ENCODE measurements at regions not wholly inside any gene's neighbourhood (a gene's known extent, or its start where the extent isn't known, plus 50 kb on each side); places are given as distances from the start of the nearest gene placed in this dataset.

DNA sequence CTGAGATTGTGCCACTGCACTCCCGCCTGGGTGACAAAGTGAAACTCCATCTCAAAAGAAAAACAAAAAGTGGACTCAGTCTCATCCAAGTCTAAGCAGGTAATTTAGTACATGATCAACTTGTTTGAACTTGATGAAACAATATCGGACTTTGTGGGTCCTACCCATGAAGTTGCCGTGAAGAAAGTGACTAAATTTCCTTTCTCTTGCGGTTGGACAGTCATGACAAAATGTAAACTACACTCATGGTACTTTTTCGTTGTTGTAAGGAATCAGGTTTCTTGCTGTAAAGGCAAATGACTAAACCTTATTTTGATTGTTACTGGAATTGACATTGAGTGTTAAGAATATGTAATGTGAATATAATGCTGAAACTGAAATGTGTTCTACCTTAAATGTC lies 164.5 kb upstream of the PLET1 start:
- Mint-ChIP-seq H3K27me3 (ENCODE audit: insufficient read depth) (peaks cover 20% of the 10 kb centered on the region), H3K36me3 (ENCODE audit: low read depth) (no peaks in the 10 kb centered on the region), H3K4me1 (ENCODE audit: low read depth) (no peaks in the 10 kb centered on the region), H3K9me3 (no peaks in the 10 kb centered on the region), H3K27ac (no peak overlapping the region), H3K4me3 (no peak overlapping the region)
- TF ChIP-seq, protein P1, sequence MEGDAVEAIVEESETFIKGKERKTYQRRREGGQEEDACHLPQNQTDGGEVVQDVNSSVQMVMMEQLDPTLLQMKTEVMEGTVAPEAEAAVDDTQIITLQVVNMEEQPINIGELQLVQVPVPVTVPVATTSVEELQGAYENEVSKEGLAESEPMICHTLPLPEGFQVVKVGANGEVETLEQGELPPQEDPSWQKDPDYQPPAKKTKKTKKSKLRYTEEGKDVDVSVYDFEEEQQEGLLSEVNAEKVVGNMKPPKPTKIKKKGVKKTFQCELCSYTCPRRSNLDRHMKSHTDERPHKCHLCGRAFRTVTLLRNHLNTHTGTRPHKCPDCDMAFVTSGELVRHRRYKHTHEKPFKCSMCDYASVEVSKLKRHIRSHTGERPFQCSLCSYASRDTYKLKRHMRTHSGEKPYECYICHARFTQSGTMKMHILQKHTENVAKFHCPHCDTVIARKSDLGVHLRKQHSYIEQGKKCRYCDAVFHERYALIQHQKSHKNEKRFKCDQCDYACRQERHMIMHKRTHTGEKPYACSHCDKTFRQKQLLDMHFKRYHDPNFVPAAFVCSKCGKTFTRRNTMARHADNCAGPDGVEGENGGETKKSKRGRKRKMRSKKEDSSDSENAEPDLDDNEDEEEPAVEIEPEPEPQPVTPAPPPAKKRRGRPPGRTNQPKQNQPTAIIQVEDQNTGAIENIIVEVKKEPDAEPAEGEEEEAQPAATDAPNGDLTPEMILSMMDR (IDR thresholded peaks at IDR 0.05), result no peak
- DNase-seq, result no peak

DNA sequence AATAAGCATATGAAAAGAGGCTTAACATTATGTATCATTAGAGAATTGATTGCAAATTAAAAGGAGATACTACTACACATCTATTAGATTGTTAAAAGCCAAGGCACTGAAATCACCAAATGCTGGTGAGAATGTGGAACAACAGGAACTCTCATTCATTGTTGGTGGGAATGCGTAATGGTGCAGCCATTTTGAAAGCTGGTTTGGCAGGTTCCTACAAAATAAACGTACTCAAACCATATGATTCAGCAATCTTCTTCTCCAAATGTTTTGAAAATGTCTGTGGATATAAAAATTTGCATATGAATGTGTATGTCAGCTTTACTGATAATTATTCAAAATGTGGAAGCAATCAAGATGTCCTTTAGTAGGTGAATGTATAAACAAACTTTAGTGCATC lies 176.4 kb upstream of the PLET1 start:
- Mint-ChIP-seq H3K9me3 (peaks cover 15% of the 10 kb centered on the region; the same call in 1 of the 2 replicates), H3K4me1 (ENCODE audit: low read depth) (no peaks in the 10 kb centered on the region), H3K27ac (no peak overlapping the region), H3K4me3 (no peak overlapping the region), H3K36me3 (ENCODE audit: low read depth) (0 out of 2 replicates have a peak, but pooled peaks cover 8% of the 10 kb centered on the region), H3K27me3 (ENCODE audit: insufficient read depth) (peaks cover 3% of the 10 kb centered on the region; the same call in 1 of the 2 replicates)
- DNase-seq, result no peak
- TF ChIP-seq, protein P1 (IDR thresholded peaks at IDR 0.05), result no peak

DNA sequence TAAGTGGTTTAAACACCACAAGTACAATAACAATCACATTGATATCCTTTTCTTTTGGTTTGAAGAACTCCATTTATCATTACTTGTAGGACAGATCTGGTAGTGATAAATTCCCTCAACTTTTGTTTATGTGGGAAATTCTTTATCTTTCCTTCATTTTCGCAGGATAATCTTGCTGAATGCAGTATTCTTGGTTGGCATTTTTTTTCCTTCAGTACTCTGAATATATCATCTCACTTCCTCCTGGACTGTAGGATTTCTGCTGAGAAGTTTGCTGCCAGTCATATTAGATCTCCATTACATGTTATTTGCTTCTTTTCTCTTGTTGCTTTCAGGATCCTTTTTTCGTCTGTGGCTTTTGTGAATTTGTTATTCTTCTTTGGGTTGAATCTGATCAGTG lies 179.0 kb upstream of the PLET1 start:
- TF ChIP-seq, protein P1 (IDR thresholded peaks at IDR 0.05), result no peak
- Mint-ChIP-seq H3K36me3 (ENCODE audit: low read depth) (0 out of 2 replicates have a peak, but pooled peaks cover 8% of the 10 kb centered on the region), H3K27ac (no peak overlapping the region), H3K4me3 (no peak overlapping the region), H3K9me3 (peaks cover 22% of the 10 kb centered on the region), H3K27me3 (ENCODE audit: insufficient read depth) (peaks cover 3% of the 10 kb centered on the region; the same call in 1 of the 2 replicates), H3K4me1 (ENCODE audit: low read depth) (no peaks in the 10 kb centered on the region)
- no peak for DNase-seq

DNA sequence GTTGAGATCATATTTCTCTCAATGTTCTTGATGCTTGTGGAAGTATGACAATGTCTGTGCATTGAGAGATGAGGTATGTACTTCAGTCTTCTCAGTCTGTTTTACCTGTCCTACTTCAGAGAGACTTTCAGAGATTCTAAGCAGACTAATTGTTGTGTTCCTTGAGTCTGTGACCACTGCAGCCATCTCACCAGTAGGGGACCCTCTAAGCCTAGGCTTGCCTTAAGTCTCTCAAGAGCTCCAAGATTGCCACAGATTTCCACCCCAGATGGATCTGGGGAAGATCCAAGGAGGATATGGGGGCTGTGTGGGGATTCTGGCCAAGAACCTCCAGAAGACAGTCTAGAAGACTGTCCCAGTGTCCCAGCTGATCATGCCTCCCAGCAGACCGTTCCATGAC lies 179.9 kb upstream of the PLET1 start:
- DNase-seq, result no peak
- Mint-ChIP-seq H3K27ac (no peak overlapping the region), H3K4me3 (no peak overlapping the region), H3K27me3 (ENCODE audit: insufficient read depth) (peaks cover 3% of the 10 kb centered on the region), H3K9me3 (peaks cover 31% of the 10 kb centered on the region), H3K36me3 (ENCODE audit: low read depth) (0 out of 2 replicates have a peak, but pooled peaks cover 13% of the 10 kb centered on the region), H3K4me1 (ENCODE audit: low read depth) (no peaks in the 10 kb centered on the region)
- TF ChIP-seq, protein P1 (IDR thresholded peaks at IDR 0.05), result no peak

DNA sequence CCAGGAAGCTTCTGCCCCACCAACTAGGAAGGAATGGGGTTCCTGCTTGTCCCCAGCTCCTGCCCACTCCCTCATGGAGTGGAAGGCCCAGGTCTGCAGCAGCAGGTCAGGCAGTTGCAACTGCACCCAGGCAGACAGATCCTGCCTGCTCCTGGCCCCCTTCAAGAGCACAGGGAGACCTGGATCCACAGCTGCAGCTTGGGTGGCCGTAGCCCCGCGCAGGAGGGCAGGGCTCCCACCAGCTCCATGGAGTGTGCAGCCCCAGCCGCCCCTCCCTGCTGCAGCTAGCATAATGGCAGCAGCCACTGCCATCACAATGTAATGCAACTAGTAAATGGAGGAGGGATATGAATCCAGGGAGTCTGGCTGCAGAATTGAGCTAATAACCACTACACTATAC lies 187.5 kb upstream of the PLET1 start:
- H3K36me3 Mint-ChIP-seq (ENCODE audit: low read depth), result 0 out of 2 replicates have a peak, but pooled peaks cover 6% of the 10 kb centered on the region
- peaks cover 16% of the 10 kb centered on the region for H3K9me3 Mint-ChIP-seq
- TF ChIP-seq, protein P1 (IDR thresholded peaks at IDR 0.05), result no peak
- no peak overlapping the region for H3K4me3 Mint-ChIP-seq
- DNase-seq, result no peak
- no peak overlapping the region for H3K27ac Mint-ChIP-seq
- H3K4me1 Mint-ChIP-seq (ENCODE audit: low read depth), result no peaks in the 10 kb centered on the region
- peaks cover 11% of the 10 kb centered on the region for H3K27me3 Mint-ChIP-seq (ENCODE audit: insufficient read depth)

DNA sequence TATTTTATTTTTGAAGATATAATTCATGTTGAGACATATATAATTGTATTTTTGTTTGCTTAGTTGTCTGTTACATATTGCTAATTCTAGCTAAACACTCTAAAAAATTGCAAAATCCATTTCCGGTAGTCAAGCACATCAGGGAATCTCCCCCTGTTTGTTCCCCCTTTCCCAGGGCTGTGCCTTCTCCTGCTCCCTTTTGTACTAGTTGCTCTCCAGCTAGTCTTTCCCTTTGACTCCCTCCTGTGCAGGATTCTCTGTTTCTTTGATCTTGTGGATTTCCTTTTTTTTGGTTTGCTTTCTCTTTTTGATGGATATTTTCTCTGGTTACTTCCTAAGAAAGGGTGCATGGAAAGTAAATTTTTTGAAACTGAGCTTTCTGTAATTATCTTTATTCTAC lies 188.1 kb upstream of the PLET1 start:
- no peak overlapping the region for H3K4me3 Mint-ChIP-seq
- peaks cover 11% of the 10 kb centered on the region for H3K27me3 Mint-ChIP-seq (ENCODE audit: insufficient read depth)
- H3K9me3 Mint-ChIP-seq, result peaks cover 16% of the 10 kb centered on the region
- H3K27ac Mint-ChIP-seq, result no peak overlapping the region
- H3K36me3 Mint-ChIP-seq (ENCODE audit: low read depth), result 0 out of 2 replicates have a peak, but pooled peaks cover 6% of the 10 kb centered on the region
- DNase-seq, result no peak
- TF ChIP-seq, protein P1 (IDR thresholded peaks at IDR 0.05), result no peak
- H3K4me1 Mint-ChIP-seq (ENCODE audit: low read depth), result no peaks in the 10 kb centered on the region

All from HFFc6 (cell line).